ENCODE measurements at regions not wholly inside any gene's neighbourhood (a gene's known extent, or its start where the extent isn't known, plus 50 kb on each side); places are given as distances from the start of the nearest gene placed in this dataset.
A peak's percentile ranks its signal among the peaks of the same experiment; 100 is the strongest.

DNA sequence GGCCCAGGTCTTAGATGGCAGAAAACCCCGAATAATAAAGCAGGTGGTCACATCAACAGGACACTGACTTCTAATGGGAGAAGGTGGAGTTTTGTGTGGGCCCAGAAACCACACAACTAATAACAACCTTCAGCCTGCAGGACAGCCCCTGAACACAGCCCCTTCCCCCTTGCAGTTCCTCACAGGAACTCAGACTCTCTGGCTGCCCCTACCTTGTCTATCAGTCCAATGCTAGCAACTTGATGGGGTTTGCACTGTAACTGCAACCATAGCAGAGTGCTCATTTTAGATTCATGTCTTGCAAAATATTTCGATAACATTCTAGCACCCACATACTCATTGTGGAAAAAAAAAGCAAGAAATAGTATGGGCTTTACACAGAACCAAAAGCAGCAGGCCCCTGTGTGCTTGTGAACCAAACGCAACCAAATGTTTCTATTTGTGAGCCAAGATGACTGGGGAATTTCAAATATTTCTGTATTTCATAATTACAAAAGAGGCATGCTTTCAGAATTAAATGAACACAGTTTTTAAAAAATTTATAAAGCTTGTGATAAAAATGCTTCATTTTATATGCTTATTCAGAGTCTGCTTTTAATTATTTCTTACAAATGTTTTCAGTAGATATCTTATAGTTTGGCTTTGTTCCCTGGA, 62.7 kb upstream of the PDE4D start:
- peak overlapping the region; percentile 45; the same call in 1 of the 2 replicates for H3K27ac ChIP-seq
- TF ChIP-seq, protein P1, sequence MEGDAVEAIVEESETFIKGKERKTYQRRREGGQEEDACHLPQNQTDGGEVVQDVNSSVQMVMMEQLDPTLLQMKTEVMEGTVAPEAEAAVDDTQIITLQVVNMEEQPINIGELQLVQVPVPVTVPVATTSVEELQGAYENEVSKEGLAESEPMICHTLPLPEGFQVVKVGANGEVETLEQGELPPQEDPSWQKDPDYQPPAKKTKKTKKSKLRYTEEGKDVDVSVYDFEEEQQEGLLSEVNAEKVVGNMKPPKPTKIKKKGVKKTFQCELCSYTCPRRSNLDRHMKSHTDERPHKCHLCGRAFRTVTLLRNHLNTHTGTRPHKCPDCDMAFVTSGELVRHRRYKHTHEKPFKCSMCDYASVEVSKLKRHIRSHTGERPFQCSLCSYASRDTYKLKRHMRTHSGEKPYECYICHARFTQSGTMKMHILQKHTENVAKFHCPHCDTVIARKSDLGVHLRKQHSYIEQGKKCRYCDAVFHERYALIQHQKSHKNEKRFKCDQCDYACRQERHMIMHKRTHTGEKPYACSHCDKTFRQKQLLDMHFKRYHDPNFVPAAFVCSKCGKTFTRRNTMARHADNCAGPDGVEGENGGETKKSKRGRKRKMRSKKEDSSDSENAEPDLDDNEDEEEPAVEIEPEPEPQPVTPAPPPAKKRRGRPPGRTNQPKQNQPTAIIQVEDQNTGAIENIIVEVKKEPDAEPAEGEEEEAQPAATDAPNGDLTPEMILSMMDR (IDR thresholded peaks at IDR 0.05): no peak
- TF ChIP-seq ZFX (IDR thresholded peaks at IDR 0.05; ENCODE audit: borderline replicate concordance): no peak

DNA sequence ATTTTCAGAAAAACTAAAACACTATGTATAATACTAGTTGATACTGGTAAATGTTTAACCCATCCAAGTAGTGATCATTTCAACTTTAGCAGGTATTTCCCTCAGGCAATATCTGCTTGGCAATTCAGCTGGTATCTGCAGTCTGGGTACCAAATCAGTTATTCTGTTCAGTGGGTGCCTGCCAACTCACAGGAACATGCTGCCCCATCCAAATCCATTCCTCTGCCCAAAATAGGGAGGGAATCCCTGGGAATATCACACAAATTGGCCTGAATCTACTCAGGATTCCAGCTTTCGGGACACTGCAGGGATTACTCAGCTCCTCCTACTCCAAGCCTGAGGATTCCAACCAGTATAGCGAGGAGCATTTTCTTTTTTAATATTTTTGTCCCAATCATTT, 61.7 kb upstream of the PDE4D start:
- no peak for TF ChIP-seq ZFX (IDR thresholded peaks at IDR 0.05; ENCODE audit: borderline replicate concordance)
- TF ChIP-seq, protein P1 (IDR thresholded peaks at IDR 0.05): no peak
- H3K27ac ChIP-seq: peak overlapping the region; percentile 45

DNA sequence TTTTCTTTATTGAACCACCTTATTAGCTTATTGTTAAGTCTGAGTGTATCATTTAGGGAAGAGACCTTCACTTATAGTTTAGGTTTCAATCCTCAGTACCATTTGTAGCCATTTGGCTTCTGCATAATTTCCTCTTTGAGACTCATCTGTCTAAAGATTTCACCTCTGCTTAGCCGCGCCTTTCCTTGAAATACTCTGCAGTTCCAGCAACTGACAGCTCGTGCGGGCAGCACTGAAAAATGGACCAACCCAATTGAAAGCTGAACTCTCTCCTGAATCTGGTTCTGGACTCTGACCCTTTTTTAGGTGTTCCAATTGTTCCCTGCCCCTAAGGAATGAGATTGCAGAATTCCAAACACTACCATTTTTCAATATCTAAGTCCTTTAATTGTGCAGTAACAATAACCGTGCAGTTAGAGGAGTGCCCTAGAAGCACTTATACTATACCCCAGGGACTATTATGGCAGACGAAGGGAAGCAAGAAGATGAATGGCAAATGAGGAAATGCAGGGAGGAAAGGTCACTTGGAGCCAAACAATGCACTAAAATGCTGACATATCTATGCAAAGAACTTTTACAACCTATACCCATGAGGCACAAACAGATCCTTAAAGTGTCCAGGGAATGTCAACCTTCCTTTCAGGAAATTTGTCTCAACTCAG, 50.1 kb upstream of the PDE4D start:
- no peak overlapping the region for H3K27ac ChIP-seq
- TF ChIP-seq, protein P1 (IDR thresholded peaks at IDR 0.05): no peak
